HCT116 (cell line): ENCODE measurements at regions not wholly inside any gene's neighbourhood (a gene's known extent, or its start where the extent isn't known, plus 50 kb on each side); places are given as distances from the start of the nearest gene placed in this dataset.

Experiments used
- ATAC-seq: fragments of 200-7000 bp; cut with Tn5 transposase; 2 replicates; pipeline ENCODE4 v1.9.1; 2020; ENCODE audit warnings: mild to moderate bottlenecking, moderate library complexity
- BruUV-seq: library from RNA; stranded (reverse); fragments of 400-500 nt; replicated peaks from 2 replicates; lab custom pipeline; 2021; lab: Mats Ljungman, UMichigan
- CTCF ChIA-PET: fragments of 300-600 bp; sonication (Branson Sonifier 250); formaldehyde crosslinking; loops from one replicate; lab custom pipeline; 2021; ENCODE audit warnings: antibody characterized with exemption; lab: Charles Lee
- POLR2A ChIA-PET: fragments of 300-600, 350-600 bp; sonication (Branson Sonifier 250); formaldehyde crosslinking; loops from one replicate; lab custom pipeline; 2021; ENCODE audit warnings: antibody characterized with exemption; lab: Charles Lee
- RAD21 ChIA-PET, 2 experiments: fragments of 300-600 bp; sonication (Branson Sonifier 250); formaldehyde crosslinking; loops; one replicate each; lab custom pipeline; 2023; ENCODE audit warnings: low total read pairs in 2 of 2; ENCODE audit not compliant: uncharacterized antibody in 2 of 2, unreplicated experiment in 2 of 2, low non-redundant PET in 1 of 2; lab: Charles Lee
- DNase-seq: peaks from one replicate; pipeline ENCODE4 v3.0.0-alpha.2; 2010; ENCODE audit warnings: low read depth, low spot score
- H2AFZ ChIP-seq: fragments of 200-600 bp; shearing (Covaris generic), sonication (generic); 2 replicates; pipeline ENCODE4 v1.6.1; 2017; ENCODE audit warnings: low read depth, mixed run types, mixed read lengths, antibody characterized with exemption, low read length; ENCODE audit not compliant: poor library complexity, severe bottlenecking
- H3K27ac ChIP-seq: 2 replicates; pipeline ENCODE4 v1.5.1; 2012; ENCODE audit warnings: low read depth, low read length
- H3K27me3 ChIP-seq: fragments of 200-600 bp; sonication (generic); 2 replicates; pipeline ENCODE4 v1.6.1; 2016; ENCODE audit warnings: mixed run types, low read length, mixed read lengths; ENCODE audit not compliant: insufficient read depth
- H3K36me3 ChIP-seq, 2 experiments: fragments of 200-500 bp in 1 of 2; fragments of 200-600 bp in 1 of 2; sonication (Bioruptor generic) in 1 of 2; sonication (generic) in 1 of 2; 2 replicates each; pipeline versions ENCODE4 v1.5.1 to v1.6.1; 2014 to 2016; ENCODE audit warnings: low read length in 2 of 2, inconsistent platforms in 1 of 2, mixed read lengths in 1 of 2, mixed run types in 1 of 2; ENCODE audit not compliant: insufficient read depth in 2 of 2, control insufficient read depth in 1 of 2
- H3K4me1 ChIP-seq, 2 experiments: fragments of 200-600 bp in 1 of 2; sonication (generic) in 1 of 2; 2 replicates each; pipeline versions ENCODE4 v1.5.1 to v1.6.1; 2012 to 2017; ENCODE audit warnings: low read length in 2 of 2, inconsistent platforms in 1 of 2, mild to moderate bottlenecking in 1 of 2, mixed read lengths in 1 of 2, mixed run types in 1 of 2, moderate library complexity in 1 of 2; ENCODE audit not compliant: insufficient read depth in 2 of 2, control insufficient read depth in 1 of 2
- H3K4me2 ChIP-seq: fragments of 200-600 bp; sonication (generic); 2 replicates; pipeline ENCODE4 v1.6.1; 2017; ENCODE audit warnings: mixed run types, low read length, mixed read lengths
- H3K4me3 ChIP-seq, 2 experiments: fragments of 200-600 bp in 1 of 2; sonication (generic) in 1 of 2; replicated peaks in 1 of 2; 2 replicates each; pipeline ENCODE4 v1.5.1; 2011 to 2016; ENCODE audit warnings: low read length in 2 of 2, control low read depth in 1 of 2, low read depth in 1 of 2, mild to moderate bottlenecking in 1 of 2, mixed read lengths in 1 of 2, mixed run types in 1 of 2
- H3K79me2 ChIP-seq: fragments of 200-600 bp; sonication (generic); 2 replicates; pipeline ENCODE4 v1.6.1; 2017; ENCODE audit warnings: mild to moderate bottlenecking, mixed run types, low read length, moderate library complexity, mixed read lengths; ENCODE audit not compliant: insufficient read depth
- H3K9ac ChIP-seq: fragments of 200-600 bp; sonication (generic); 2 replicates; pipeline ENCODE4 v1.6.1; 2016; ENCODE audit warnings: low read length, mixed read lengths
- H3K9me2 ChIP-seq: fragments of 200-600 bp; sonication (generic), shearing (Covaris generic); 2 replicates; pipeline ENCODE4 v1.6.1; 2017; ENCODE audit warnings: mixed run types, mild to moderate bottlenecking, moderate library complexity; ENCODE audit not compliant: insufficient read depth
- H3K9me3 ChIP-seq, 2 experiments: fragments of 200-500 bp in 1 of 2; fragments of 200-600 bp in 1 of 2; sonication (Bioruptor generic) in 1 of 2; sonication (generic) in 1 of 2; 2 replicates each; pipeline ENCODE4 v1.6.1; 2014 to 2017; ENCODE audit warnings: low read length in 2 of 2, mixed read lengths in 2 of 2, inconsistent platforms in 1 of 2, low read depth in 1 of 2, mild to moderate bottlenecking in 1 of 2, mixed run types in 1 of 2, moderate library complexity in 1 of 2; ENCODE audit not compliant: control insufficient read depth in 1 of 2, insufficient read depth in 1 of 2
- H4K20me1 ChIP-seq: fragments of 200-600 bp; sonication (generic), shearing (Covaris generic); 2 replicates; pipeline ENCODE4 v1.6.1; 2017; ENCODE audit warnings: mixed run types, mild to moderate bottlenecking, moderate library complexity; ENCODE audit not compliant: insufficient read depth
- CEBPB ChIP-seq: IDR thresholded peaks from 2 replicates; pipeline ENCODE4 v1.6.1; 2012; ENCODE audit warnings: low read depth
- CTCF ChIP-seq, 3 experiments: fragments of 200-600 bp in 1 of 3; sonication (generic) in 1 of 3; IDR thresholded peaks in 2 of 3; conservative IDR thresholded peaks in 1 of 3; 2 replicates each; pipeline ENCODE4 v1.5.1; 2012 to 2017; ENCODE audit warnings: low read depth in 2 of 3, low read length in 2 of 3, antibody characterized with exemption in 1 of 3, borderline replicate concordance in 1 of 3, control low read depth in 1 of 3, mild to moderate bottlenecking in 1 of 3, mixed read lengths in 1 of 3, mixed run types in 1 of 3, moderate library complexity in 1 of 3; ENCODE audit not compliant: insufficient read depth in 1 of 3
- EGR1 ChIP-seq: IDR thresholded peaks from 2 replicates; pipeline ENCODE4 v1.6.1; 2012; ENCODE audit warnings: low read depth
- ELF1 ChIP-seq: IDR thresholded peaks from 2 replicates; pipeline ENCODE4 v1.6.1; 2012; ENCODE audit warnings: low read depth, borderline replicate concordance
- EZH2 ChIP-seq: fragments of 200-600 bp; sonication (generic); IDR thresholded peaks from 2 replicates; pipeline ENCODE4 v1.6.1; 2017; ENCODE audit warnings: antibody characterized with exemption, mixed run types
- EZH2phosphoT487 ChIP-seq: fragments of 200-600 bp; IDR thresholded peaks from 2 replicates; pipeline ENCODE4 v1.6.1; 2018; ENCODE audit warnings: antibody characterized with exemption, borderline replicate concordance
- POLR2A ChIP-seq: IDR thresholded peaks from 2 replicates; pipeline ENCODE4 v1.7.0; 2011; ENCODE audit warnings: borderline replicate concordance; ENCODE audit not compliant: insufficient read depth, insufficient read length; ENCODE audit errors: extremely low read depth
- POLR2AphosphoS5 ChIP-seq: IDR thresholded peaks from 2 replicates; pipeline ENCODE4 v1.6.1; 2011; ENCODE audit warnings: mild to moderate bottlenecking, low read depth, low read length, moderate library complexity
- SIN3A ChIP-seq: IDR thresholded peaks from 2 replicates; pipeline ENCODE4 v1.6.1; 2012; ENCODE audit warnings: low read depth
- SP1 ChIP-seq: IDR thresholded peaks from 2 replicates; pipeline ENCODE4 v1.6.1; 2012; ENCODE audit warnings: low read depth
- SRF ChIP-seq: IDR thresholded peaks from 2 replicates; pipeline ENCODE4 v1.6.1; 2012; ENCODE audit warnings: low read depth
- TCF7L2 ChIP-seq: IDR thresholded peaks from 2 replicates; pipeline ENCODE4 v1.7.0; 2011; ENCODE audit warnings: borderline replicate concordance, inconsistent platforms; ENCODE audit not compliant: insufficient read depth, insufficient read length; ENCODE audit errors: extremely low read depth
- YY1 ChIP-seq: IDR thresholded peaks from 2 replicates; pipeline ENCODE4 v1.6.1; 2011; ENCODE audit warnings: low read length, low read depth, moderate library complexity, mild to moderate bottlenecking; ENCODE audit not compliant: insufficient replicate concordance; ENCODE audit errors: extremely low read depth
- ZBTB33 ChIP-seq: IDR thresholded peaks from 2 replicates; pipeline ENCODE4 v1.6.1; 2011; ENCODE audit warnings: mild to moderate bottlenecking, low read length, moderate library complexity; ENCODE audit not compliant: insufficient replicate concordance; ENCODE audit errors: extremely low read depth
- ZNF274 ChIP-seq: fragments of 200-500 bp; sonication (Bioruptor generic); IDR thresholded peaks from 2 replicates; pipeline ENCODE4 v1.6.1; 2014; ENCODE audit warnings: mild to moderate bottlenecking, low read depth, low read length, inconsistent platforms
- intact Hi-C: fragments of 100-400 bp; cut with micrococcal nuclease; formaldehyde crosslinking; loops from 2 replicates; pipeline ENCODE4 v1.10.0; 2022
- TF ChIP-seq, protein P1 (sequence below): IDR thresholded peaks from 2 replicates; pipeline ENCODE4 v1.6.1; 2012

- Histone ChIP-seq H3K27me3 (peaks cover 33% of the 10 kb centered on the region), H3K36me3 (no peaks in the 10 kb centered on the region)
- BruUV-seq = no TSS peak
- CTCF ChIA-PET = no interaction called here
- RAD21 ChIA-PET = no interaction called here
- TF ChIP-seq TCF7L2 = no peak
- no peak for TF ChIP-seq SP1
- no peak for TF ChIP-seq ZNF274
- no peak for TF ChIP-seq EZH2
- no peak for TF ChIP-seq POLR2A
- no peak for TF ChIP-seq EGR1
- TF ChIP-seq EZH2phosphoT487 = no peak
- TF ChIP-seq ZBTB33 = no peak
- TF ChIP-seq POLR2AphosphoS5 = no peak
- TF ChIP-seq, protein P1, sequence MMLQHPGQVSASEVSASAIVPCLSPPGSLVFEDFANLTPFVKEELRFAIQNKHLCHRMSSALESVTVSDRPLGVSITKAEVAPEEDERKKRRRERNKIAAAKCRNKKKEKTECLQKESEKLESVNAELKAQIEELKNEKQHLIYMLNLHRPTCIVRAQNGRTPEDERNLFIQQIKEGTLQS = no peak
- no peak for TF ChIP-seq CEBPB
- TF ChIP-seq ELF1 = no peak
- TF ChIP-seq CTCF (IDR thresholded peaks at IDR 0.05 in 2 of 3, conservative IDR thresholded peaks at IDR 0.05 in 1 of 3; ENCODE audit: borderline replicate concordance in 1 of 3, insufficient read depth in 1 of 3, low read depth in 2 of 3, low read length in 2 of 3) = no peak
- no peak for TF ChIP-seq SRF
- TF ChIP-seq YY1 = no peak
- TF ChIP-seq SIN3A = no peak
- TF ChIP-seq, all 23 proteins: peak for 0
- Histone ChIP-seq H3K9ac (no peak overlapping the region), H2AFZ (no peak overlapping the region), H4K20me1 (no peaks in the 10 kb centered on the region), H3K4me1 (no peaks in the 10 kb centered on the region), H3K4me3 (no peak overlapping the region), H3K4me2 (no peak overlapping the region), H3K9me2 (no peaks in the 10 kb centered on the region), H3K27ac (no peak overlapping the region), H3K9me3 (no peaks in the 10 kb centered on the region), H3K79me2 (no peaks in the 10 kb centered on the region)
- POLR2A ChIA-PET = no interaction called here
- intact Hi-C loops = no loop called here
- no peak for ATAC-seq
- no peak for DNase-seq
Observed at GRCh38 chr5:75921011-75921410, 162.2 kb upstream of the SV2C start.
